SU-DHL-6 (cell line): ENCODE measurements at regions not wholly inside any gene's neighbourhood (a gene's known extent, or its start where the extent isn't known, plus 50 kb on each side); places are given as distances from the start of the nearest gene placed in this dataset.

Source experiments
- CTCF ChIP-seq: fragments of 200-600 bp; sonication (generic); IDR thresholded peaks from one replicate; pipeline ENCODE4 v1.5.1; 2017; ENCODE audit warnings: antibody characterized with exemption, mild to moderate bottlenecking, low read length, moderate library complexity; ENCODE audit not compliant: insufficient read depth, poor library complexity, severe bottlenecking
- EZH2phosphoT487 ChIP-seq: fragments of 200-600 bp; sonication (generic), shearing (Covaris generic); conservative IDR thresholded peaks from 2 replicates; pipeline ENCODE4 v1.6.1; 2018; ENCODE audit warnings: mild to moderate bottlenecking, antibody characterized with exemption, low read length, moderate library complexity, mixed read lengths

DNA sequence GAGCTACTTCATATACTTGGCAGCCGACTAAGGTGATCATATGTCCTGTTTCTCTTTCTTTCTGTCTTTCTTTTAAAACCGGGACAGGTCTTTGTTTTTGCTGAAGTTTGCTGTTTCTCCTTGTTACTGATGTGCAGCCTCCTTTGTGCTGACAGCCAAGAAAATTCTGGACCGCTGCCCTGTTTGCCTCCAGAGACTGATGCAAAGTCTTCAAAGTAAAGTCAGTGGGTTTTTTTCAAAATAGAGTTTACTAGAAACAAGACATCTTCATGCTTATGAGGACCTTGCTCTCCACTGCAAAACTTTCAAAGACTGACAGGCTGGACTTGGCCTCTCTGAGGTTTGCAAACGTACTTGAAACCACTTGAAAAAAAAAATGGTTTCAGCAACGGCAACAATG lies 510.5 kb upstream of the MAP3K7 start:
- TF ChIP-seq CTCF (no peak), EZH2phosphoT487 (no peak)
